ENCODE measurements at regions not wholly inside any gene's neighbourhood (a gene's known extent, or its start where the extent isn't known, plus 50 kb on each side); places are given as distances from the start of the nearest gene placed in this dataset.

DNA sequence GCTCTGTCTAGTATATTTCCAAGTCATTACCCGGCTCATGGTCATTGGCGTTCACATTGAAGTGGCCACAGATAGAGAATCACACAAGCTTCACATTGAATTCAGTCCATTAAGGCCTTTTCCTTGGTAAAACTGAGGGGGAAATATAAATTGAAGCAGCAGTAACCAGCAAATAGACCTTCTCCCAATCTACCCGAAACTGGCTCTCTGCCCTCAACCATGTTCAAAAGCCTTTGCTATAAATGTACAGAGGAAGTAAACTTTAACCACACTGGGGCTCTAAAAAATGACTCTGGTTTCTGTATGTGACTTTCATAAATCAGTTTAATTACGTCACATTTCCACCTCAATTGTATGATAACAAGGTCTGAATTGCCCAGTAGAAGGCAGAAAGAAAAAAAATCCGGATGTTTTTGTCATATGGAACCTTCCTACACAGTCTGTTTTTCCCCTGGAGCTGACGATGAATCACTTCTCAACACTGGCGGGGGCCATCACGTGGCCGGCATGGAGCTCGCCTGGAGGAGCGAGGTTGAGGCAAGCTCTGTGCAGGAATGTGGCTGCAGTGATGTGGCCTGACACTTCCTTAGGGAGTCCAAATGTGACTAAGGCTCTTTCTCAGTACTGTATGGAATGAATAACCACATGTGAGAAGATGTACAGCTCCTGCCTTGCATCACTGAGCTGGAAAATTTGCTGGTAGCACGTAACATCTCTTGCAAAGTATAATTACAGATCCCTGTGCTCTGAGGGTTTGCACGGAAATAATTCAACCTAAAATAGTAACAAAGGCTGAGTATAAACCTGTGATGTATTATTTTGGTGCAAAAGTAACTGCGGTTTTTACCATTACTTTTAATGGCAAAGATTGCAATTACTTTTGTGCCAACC is 58.6 kb upstream of the SNX9 start:
- TF ChIP-seq CTCF (conservative IDR thresholded peaks at IDR 0.05), result no peak
- no peak for TF ChIP-seq EZH2 (IDR thresholded peaks at IDR 0.05; ENCODE audit: low read depth)
